ENCODE measurements at regions not wholly inside any gene's neighbourhood (a gene's known extent, or its start where the extent isn't known, plus 50 kb on each side); places are given as distances from the start of the nearest gene placed in this dataset.

DNA sequence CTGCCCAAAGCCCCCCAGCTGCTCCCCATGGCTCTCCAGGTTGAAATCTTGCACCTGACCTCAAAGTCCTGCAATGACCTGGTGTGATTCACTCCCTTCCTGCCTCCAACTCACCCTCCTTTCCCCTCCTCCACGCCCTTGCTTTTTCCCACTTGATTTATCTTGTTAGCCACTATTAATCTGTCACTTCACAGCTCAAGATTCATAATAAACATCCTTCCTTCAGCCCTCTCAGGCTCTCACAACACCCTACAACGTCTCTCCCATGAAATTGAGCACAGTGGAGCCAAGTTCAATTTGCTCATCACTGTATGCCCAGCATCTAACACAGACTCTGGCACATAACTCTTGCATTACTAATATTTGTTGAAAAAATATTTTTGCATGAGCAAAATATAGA, 85.6 kb upstream of the SLC35G4 start (continued):
- TF ChIP-seq, protein P1, sequence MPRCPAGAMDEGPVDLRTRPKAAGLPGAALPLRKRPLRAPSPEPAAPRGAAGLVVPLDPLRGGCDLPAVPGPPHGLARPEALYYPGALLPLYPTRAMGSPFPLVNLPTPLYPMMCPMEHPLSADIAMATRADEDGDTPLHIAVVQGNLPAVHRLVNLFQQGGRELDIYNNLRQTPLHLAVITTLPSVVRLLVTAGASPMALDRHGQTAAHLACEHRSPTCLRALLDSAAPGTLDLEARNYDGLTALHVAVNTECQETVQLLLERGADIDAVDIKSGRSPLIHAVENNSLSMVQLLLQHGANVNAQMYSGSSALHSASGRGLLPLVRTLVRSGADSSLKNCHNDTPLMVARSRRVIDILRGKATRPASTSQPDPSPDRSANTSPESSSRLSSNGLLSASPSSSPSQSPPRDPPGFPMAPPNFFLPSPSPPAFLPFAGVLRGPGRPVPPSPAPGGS (CRISPR knock-in tag; IDR thresholded peaks at IDR 0.05): no peak
- no peak for TF ChIP-seq AFF4 (CRISPR knock-in tag; IDR thresholded peaks at IDR 0.05)

DNA sequence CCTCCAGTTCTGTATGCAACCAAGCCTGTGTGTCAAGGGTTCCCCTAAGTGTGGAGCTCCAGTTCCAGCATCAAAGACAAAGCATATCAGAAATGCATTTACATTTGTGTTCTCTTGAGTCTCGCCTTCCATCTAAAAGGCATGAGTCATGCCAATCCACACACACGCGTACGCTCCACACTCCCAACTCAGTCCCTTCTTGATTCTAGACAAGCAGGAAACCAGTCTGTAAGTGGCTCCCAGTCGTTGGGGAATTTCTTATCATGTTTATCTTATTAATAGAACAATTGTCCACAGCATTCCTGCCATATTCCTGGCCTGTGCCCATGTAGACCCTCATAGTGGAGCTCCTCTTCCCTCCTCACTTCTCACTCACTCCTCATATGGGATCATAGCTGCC, 86.4 kb upstream of the SLC35G4 start:
- ChIA-PET POLR2A (no interaction called here), CTCF (ENCODE audit: low intra/inter-chr PET ratio, low total read pairs) (no interaction called here)
- Histone ChIP-seq H3K4me1 (ENCODE audit: insufficient read depth, low read length) (peaks cover 8% of the 10 kb centered on the region; the same call in 1 of the 2 replicates), H3K9ac (ENCODE audit: insufficient read depth, low read depth, low read length) (no peak overlapping the region), H4K20me1 (ENCODE audit: insufficient read depth, low read length) (no peaks in the 10 kb centered on the region), H3K4me3 (replicated peaks in 1 of 3; ENCODE audit: insufficient read depth in 1 of 3, low read depth in 2 of 3, low read length in 3 of 3) (no peak overlapping the region), H3K36me3 (replicated peaks in 1 of 2; ENCODE audit: control insufficient read depth in 1 of 2, insufficient read depth in 2 of 2, low read length in 2 of 2) (no peaks in the 10 kb centered on the region), H3K27ac (ENCODE audit: extremely low read length, insufficient read depth, low read length) (no peak overlapping the region), H3K9me3 (ENCODE audit: low read length) (no peaks in the 10 kb centered on the region), H2AFZ (ENCODE audit: low read length) (no peak overlapping the region), H3K27me3 (ENCODE audit: control insufficient read depth in 1 of 2, insufficient read depth in 2 of 2, low read length in 2 of 2) (peaks cover 1 to 14% of the 10 kb centered on the region in 2 experiments; a peak in 1 of 5 replicates), H3K79me2 (ENCODE audit: insufficient read depth, low read length) (no peaks in the 10 kb centered on the region), H3K4me2 (ENCODE audit: low read depth, low read length) (no peak overlapping the region)
- ATAC-seq: no peak
- intact Hi-C loops (cut with micrococcal nuclease; ENCODE audit: unreplicated experiment) (no loop called here), in situ Hi-C loops (cut with HindIII; ENCODE audit: extremely low pct_ligation_motif_present, low pct_unique_long_range_greater_than_20kb) (no loop called here)
- DNase-seq (ENCODE audit: low spot score): no peak
- no peak for TF ChIP-seq TBP (CRISPR knock-in tag; IDR thresholded peaks at IDR 0.05)
- TF ChIP-seq TBX3 (IDR thresholded peaks at IDR 0.05; ENCODE audit: borderline replicate concordance): no peak
- no peak for TF ChIP-seq SYNCRIP (IDR thresholded peaks at IDR 0.05; ENCODE audit: insufficient read depth, low read depth, low read length)
- no peak for TF ChIP-seq JUND (CRISPR knock-in tag; IDR thresholded peaks at IDR 0.05)
- TF ChIP-seq SMYD3 (CRISPR knock-in tag; IDR thresholded peaks at IDR 0.05): no peak
- 13% methylated on average over 5 of the region's 5 CpGs for WGBS (ENCODE audit: low lambda C conversion rate)
- no TSS peak for BruUV-seq (replicated peaks)
- no peak for FAIRE-seq
